Epithelial cell of esophagus (primary cell): ENCODE measurements at regions not wholly inside any gene's neighbourhood (a gene's known extent, or its start where the extent isn't known, plus 50 kb on each side); places are given as distances from the start of the nearest gene placed in this dataset.
"Not testable (repeated sequence)": the region's sequence is repeated elsewhere in the genome, so short reads cannot be mapped to it uniquely, and the experiment has no call there.

ENCODE experiments used
- DNase-seq: peaks from one replicate; pipeline ENCODE4 v3.0.0; 2010; ENCODE audit warnings: low read depth
- H3K4me3 ChIP-seq: 2 replicates; pipeline ENCODE4 v1.5.1; 2011; ENCODE audit warnings: mild to moderate bottlenecking, low read length, control low read depth
- TF ChIP-seq, protein P1 (sequence below): IDR thresholded peaks from 2 replicates; pipeline ENCODE4 v1.5.1; 2011; ENCODE audit warnings: low read depth, mild to moderate bottlenecking, low read length, control low read depth, inconsistent platforms; ENCODE audit not compliant: insufficient read depth; ENCODE audit errors: missing control alignments

DNA sequence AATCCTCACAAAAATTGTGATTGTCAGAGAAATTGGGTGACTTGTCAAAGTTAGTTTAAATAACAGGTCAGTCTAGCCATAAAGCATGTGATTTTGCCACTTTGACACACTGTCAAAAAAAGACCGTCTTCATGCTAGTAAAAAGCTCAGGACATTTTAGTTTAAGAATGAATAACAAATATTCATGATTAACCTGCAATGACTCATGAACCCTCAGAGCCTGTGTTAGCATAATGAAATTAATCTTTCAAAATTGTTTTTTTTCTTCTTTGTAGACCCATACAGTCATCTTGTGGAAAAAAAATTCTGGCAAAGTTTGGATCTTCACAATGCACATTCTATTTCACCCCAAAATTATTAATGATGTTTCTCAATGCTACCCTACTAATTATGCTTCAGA lies 255.2 kb upstream of the POT1 start:
- peak; percentile 48 for DNase-seq
- H3K4me3 ChIP-seq = no peak overlapping the region
- TF ChIP-seq, protein P1, sequence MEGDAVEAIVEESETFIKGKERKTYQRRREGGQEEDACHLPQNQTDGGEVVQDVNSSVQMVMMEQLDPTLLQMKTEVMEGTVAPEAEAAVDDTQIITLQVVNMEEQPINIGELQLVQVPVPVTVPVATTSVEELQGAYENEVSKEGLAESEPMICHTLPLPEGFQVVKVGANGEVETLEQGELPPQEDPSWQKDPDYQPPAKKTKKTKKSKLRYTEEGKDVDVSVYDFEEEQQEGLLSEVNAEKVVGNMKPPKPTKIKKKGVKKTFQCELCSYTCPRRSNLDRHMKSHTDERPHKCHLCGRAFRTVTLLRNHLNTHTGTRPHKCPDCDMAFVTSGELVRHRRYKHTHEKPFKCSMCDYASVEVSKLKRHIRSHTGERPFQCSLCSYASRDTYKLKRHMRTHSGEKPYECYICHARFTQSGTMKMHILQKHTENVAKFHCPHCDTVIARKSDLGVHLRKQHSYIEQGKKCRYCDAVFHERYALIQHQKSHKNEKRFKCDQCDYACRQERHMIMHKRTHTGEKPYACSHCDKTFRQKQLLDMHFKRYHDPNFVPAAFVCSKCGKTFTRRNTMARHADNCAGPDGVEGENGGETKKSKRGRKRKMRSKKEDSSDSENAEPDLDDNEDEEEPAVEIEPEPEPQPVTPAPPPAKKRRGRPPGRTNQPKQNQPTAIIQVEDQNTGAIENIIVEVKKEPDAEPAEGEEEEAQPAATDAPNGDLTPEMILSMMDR = no peak

DNA sequence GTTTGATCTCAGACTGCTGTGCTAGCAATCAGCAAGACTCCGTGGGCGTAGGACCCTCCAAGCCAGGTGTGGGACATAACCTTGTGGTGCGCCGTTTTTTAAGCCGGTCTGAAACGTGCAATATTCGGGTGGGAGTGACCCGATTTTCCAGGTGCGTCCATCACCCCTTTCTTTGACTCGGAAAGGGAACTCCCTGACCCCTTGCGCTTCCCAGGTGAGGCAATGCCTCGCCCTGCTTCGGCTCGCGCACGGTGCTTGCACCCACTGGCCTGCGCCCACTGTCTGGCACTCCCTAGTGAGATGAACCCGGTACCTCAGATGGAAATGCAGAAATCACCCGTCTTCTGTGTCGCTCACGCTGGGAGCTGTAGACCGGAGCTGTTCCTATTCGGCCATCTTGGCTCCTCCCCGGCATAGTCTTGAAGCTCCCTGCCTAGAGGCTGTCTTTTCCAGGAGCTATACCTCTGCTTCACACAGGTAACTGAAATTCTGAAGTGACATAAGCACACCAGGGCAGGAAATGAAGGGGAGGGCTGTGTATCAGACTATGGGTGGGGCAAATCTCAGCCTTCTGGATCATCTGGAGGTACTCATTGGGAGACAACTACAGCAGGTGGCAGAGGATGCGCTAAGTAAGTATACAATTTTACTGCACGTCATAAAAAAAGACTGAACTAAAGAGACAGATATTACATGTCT lies 252.1 kb upstream of the POT1 start:
- DNase-seq, H3K4me3 ChIP-seq: not testable (repeated sequence)

DNA sequence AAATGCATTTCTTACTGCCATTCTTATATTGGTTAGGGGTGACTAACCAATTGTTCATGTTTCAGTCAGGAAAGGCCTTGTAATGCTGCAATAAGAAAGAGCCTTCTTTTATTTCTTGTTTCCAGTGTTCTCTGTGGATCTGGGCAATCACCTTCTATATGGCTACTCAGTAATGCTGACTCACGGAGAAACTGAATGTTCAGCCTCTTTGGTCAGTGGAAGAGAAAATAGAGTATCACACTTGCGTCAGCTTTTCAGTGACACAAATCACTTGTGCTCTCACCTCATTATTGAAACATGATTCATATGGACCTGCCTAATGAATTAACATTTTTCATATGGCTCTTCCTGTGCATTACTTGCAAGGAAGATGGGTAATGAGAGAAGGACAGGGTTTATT lies 243.9 kb upstream of the POT1 start:
- DNase-seq = peak; percentile 93
- TF ChIP-seq, protein P1 = no peak
- H3K4me3 ChIP-seq = no peak overlapping the region

DNA sequence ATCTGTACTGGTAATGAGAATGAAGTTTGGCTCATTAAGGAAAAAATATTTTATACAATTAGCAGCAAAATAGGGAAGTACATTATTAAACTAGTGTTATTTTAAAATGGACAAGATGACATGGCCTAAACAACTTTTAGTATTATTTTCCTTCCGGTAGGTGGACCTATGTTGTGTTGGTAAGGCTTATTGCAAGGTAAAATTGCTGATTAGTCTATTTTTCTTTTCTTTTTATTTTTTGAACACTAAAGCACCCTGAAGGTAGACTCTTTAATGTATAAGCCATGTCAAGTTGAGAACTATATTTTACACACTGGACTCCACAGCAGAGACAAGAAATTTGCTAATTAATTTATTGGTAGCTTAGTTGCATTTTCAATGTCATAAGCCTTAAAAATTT lies 239.5 kb upstream of the POT1 start:
- no peak overlapping the region for H3K4me3 ChIP-seq
- no peak for DNase-seq
- TF ChIP-seq, protein P1 = no peak

DNA sequence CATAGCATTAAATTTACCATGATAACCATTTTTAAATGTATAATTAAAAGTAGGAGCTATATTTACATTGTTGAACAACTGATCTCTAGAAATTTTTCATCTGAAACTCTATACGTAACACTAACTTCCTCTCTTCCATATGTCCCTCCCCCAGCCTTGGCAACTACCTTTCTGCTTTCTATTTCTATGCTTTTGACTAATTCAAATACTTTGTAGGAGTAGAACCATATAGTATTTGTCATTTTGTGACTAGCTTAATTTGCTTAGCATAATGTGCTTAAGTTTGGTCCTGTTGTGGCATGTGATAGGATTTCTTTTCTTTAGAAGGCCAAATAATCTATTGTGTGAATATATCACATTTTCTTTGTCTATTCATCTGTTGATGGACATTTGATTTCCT lies 225.3 kb upstream of the POT1 start:
- TF ChIP-seq, protein P1 = no peak
- no peak overlapping the region for H3K4me3 ChIP-seq

DNA sequence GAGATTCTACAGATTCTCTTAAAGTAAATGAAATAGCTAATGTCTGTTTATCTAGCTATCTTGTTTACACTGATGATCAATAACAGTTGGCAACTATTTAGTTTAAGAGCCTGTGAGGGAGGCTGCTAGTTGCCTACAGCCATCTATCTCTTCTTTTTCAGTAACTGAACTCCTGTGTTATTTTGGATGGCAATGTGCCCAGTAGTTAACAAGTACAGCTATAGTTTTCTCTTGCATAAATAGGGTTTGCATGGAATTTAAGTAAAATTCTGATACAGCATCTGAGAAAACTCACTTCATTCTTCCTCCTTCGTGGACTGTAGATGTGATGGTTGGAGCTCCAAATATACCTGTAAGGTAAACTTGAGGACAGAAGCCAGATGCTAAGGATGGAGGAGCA lies 219.5 kb upstream of the POT1 start:
- TF ChIP-seq, protein P1 = no peak
- H3K4me3 ChIP-seq = no peak overlapping the region
- no peak for DNase-seq

More for the DNA sequence above, 225.3 kb upstream of the POT1 start:
- no peak for DNase-seq

DNA sequence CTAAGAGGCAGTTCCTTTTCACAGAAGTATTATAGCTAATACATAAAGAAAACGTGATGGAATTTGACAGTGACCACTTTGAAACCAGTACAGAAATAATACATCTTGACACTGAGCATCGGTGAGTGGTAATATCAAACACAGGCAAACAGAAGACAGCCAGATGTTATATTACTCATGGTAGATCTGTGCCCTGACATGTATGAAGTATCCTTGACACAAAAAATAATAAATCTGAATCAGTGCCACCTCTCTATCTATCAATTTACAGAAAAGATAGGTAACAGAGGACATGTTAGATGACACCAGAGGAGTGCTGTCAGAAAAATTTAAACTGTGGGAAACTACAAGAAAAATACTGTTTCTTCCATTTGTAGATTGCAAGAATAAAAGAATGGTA lies 217.4 kb upstream of the POT1 start:
- peak; percentile 74 for DNase-seq
- TF ChIP-seq, protein P1 = no peak
- H3K4me3 ChIP-seq = no peak overlapping the region
